ENCODE measurements at regions not wholly inside any gene's neighbourhood (a gene's known extent, or its start where the extent isn't known, plus 50 kb on each side); places are given as distances from the start of the nearest gene placed in this dataset.

DNA sequence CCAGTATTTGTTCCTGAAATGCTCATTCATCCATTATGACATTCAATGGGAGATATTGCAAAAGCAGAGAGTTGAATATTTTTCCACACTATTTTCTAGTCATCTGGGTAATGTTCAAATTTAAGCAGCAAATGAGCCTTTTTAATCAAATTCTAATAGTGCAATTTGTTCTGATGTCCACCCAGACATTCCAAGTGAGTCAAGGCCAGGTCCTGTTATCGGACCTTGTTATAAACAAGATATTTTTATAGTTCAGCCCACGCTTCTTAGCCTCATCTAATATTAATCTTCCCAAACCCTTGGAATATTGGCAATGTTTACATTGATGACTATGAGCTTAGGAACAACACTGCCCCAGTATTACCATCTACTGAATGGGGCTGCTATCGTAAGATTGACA, 500.1 kb upstream of the PHF14 start:
- no peaks in the 10 kb centered on the region for H3K36me3 ChIP-seq (ENCODE audit: control insufficient read depth in 4 of 4, insufficient read depth in 4 of 4, low read length in 4 of 4)
- DNase-seq (peak in 1 of 3 donors; percentile 3), ATAC-seq (ENCODE audit: insufficient read depth, low FRiP score) (no peak)
- H3K9ac ChIP-seq (ENCODE audit: insufficient read depth in 1 of 2, low read length in 2 of 2): no peak overlapping the region
- no peaks in the 10 kb centered on the region for H3K4me1 ChIP-seq (ENCODE audit: control insufficient read depth in 5 of 5, insufficient read depth in 5 of 5, low read length in 5 of 5)
- H3K27me3 ChIP-seq (ENCODE audit: control insufficient read depth in 3 of 3, insufficient read depth in 3 of 3, low read length in 2 of 3): no peaks in the 10 kb centered on the region
- 75 to 83% methylated on average over 3 of the region's 3 CpGs for WGBS, 2 donors
- no peak overlapping the region for H3K27ac ChIP-seq (ENCODE audit: low read depth in 1 of 2, low read length in 1 of 2)
- no peak for TF ChIP-seq CTCF (IDR thresholded peaks at IDR 0.05; ENCODE audit: control extremely low read depth, extremely low read depth)
- peaks cover 0 to 2% (median 0%) of the 10 kb centered on the region in 4 donors for H3K9me3 ChIP-seq (ENCODE audit: control insufficient read depth in 4 of 4, insufficient read depth in 3 of 4, low read length in 3 of 4)
- no peak overlapping the region for H3K4me3 ChIP-seq

- WGBS, 2 donors: 80 to 90% methylated on average over 3 of the region's 3 CpGs
- H3K9me3 ChIP-seq (ENCODE audit: control insufficient read depth in 4 of 4, insufficient read depth in 3 of 4, low read length in 3 of 4): peaks cover 0 to 2% (median 0%) of the 10 kb centered on the region in 4 donors
- no peaks in the 10 kb centered on the region for H3K4me1 ChIP-seq (ENCODE audit: control insufficient read depth in 5 of 5, insufficient read depth in 5 of 5, low read length in 5 of 5)
- H3K9ac ChIP-seq (ENCODE audit: insufficient read depth in 1 of 2, low read length in 2 of 2): no peak overlapping the region
- H3K27me3 ChIP-seq (ENCODE audit: control insufficient read depth in 3 of 3, insufficient read depth in 3 of 3, low read length in 2 of 3): no peaks in the 10 kb centered on the region
- ATAC-seq (ENCODE audit: insufficient read depth, low FRiP score): no peak
- no peak for TF ChIP-seq CTCF (IDR thresholded peaks at IDR 0.05; ENCODE audit: control extremely low read depth, extremely low read depth)
- no peak overlapping the region for H3K4me3 ChIP-seq
- no peaks in the 10 kb centered on the region for H3K36me3 ChIP-seq (ENCODE audit: control insufficient read depth in 4 of 4, insufficient read depth in 4 of 4, low read length in 4 of 4)
- H3K27ac ChIP-seq (ENCODE audit: low read depth in 1 of 2, low read length in 1 of 2): no peak overlapping the region
- DNase-seq: no peak
Observed at GRCh38 chr7:10474048-10474447, 499.6 kb upstream of the PHF14 start.

DNA sequence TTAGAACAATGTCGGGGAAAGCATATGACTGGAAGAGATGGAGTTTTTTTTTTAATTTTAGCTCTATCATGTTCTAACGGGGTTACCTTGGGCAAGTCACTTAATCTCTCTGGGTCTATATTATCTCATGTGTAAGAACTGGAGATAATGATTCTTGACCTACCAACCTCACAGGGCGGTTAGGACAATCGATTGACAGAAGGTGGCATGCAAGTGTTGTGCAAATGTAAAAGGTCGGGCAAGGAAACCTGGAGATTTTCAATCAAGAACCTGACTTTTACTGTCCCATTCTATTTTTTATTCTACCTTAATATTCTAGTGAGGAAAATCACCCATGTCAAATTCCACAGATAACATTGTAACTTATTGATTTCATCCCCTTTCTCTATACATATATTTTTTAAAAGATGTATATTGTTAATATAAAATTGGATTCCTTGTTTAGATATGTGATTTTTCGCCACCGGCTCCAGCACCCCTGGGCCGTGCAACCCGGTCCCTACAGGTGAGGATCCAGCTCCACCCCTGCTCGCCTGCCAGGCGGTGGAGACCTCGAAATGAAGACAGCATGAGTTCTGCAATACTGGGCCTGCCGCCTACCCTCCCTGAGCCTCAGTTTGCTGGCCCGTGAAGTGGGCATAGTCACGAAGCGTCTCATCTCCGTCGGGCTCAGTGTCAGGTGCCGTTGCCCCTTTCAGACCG, 497.6 kb upstream of the PHF14 start:
- H3K4me3 ChIP-seq: no peak overlapping the region
- H3K36me3 ChIP-seq (ENCODE audit: control insufficient read depth in 4 of 4, insufficient read depth in 4 of 4, low read length in 4 of 4): no peaks in the 10 kb centered on the region
- H3K9ac ChIP-seq (ENCODE audit: insufficient read depth in 1 of 2, low read length in 2 of 2): no peak overlapping the region
- peaks cover 0 to 2% (median 0%) of the 10 kb centered on the region in 4 donors for H3K9me3 ChIP-seq (ENCODE audit: control insufficient read depth in 4 of 4, insufficient read depth in 3 of 4, low read length in 3 of 4)
- no peaks in the 10 kb centered on the region for H3K27me3 ChIP-seq (ENCODE audit: control insufficient read depth in 3 of 3, insufficient read depth in 3 of 3, low read length in 2 of 3)
- no peak for TF ChIP-seq CTCF (IDR thresholded peaks at IDR 0.05; ENCODE audit: control extremely low read depth, extremely low read depth)
- no peaks in the 10 kb centered on the region for H3K4me1 ChIP-seq (ENCODE audit: control insufficient read depth in 5 of 5, insufficient read depth in 5 of 5, low read length in 5 of 5)
- no peak for DNase-seq
- H3K27ac ChIP-seq (ENCODE audit: low read depth in 1 of 2, low read length in 1 of 2): no peak overlapping the region
- WGBS, 2 donors: 92 to 93% methylated on average over 20 of the region's 20 CpGs
- no peak for ATAC-seq (ENCODE audit: insufficient read depth, low FRiP score)

- ATAC-seq (ENCODE audit: insufficient read depth, low FRiP score): no peak
- Histone ChIP-seq H3K36me3 (ENCODE audit: control insufficient read depth in 4 of 4, insufficient read depth in 4 of 4, low read length in 4 of 4) (no peaks in the 10 kb centered on the region), H3K9me3 (ENCODE audit: control insufficient read depth in 4 of 4, insufficient read depth in 3 of 4, low read length in 3 of 4) (peaks cover 0 to 2% (median 0%) of the 10 kb centered on the region in 4 donors), H3K27ac (ENCODE audit: low read depth in 1 of 2, low read length in 1 of 2) (no peak overlapping the region), H3K9ac (ENCODE audit: insufficient read depth in 1 of 2, low read length in 2 of 2) (no peak overlapping the region), H3K4me3 (no peak overlapping the region), H3K4me1 (ENCODE audit: control insufficient read depth in 5 of 5, insufficient read depth in 5 of 5, low read length in 5 of 5) (no peaks in the 10 kb centered on the region), H3K27me3 (ENCODE audit: control insufficient read depth in 3 of 3, insufficient read depth in 3 of 3, low read length in 2 of 3) (no peaks in the 10 kb centered on the region)
- DNase-seq: no peak
- no peak for TF ChIP-seq CTCF (IDR thresholded peaks at IDR 0.05; ENCODE audit: control extremely low read depth, extremely low read depth)
- 94% methylated on average over 15 of the region's 15 CpGs for WGBS, 2 donors
Observed at GRCh38 chr7:10476642-10477041, 497.0 kb upstream of the PHF14 start.
